K562 (cell line): ENCODE measurements at regions not wholly inside any gene's neighbourhood (a gene's known extent, or its start where the extent isn't known, plus 50 kb on each side); places are given as distances from the start of the nearest gene placed in this dataset.

ENCODE experiments used
- ATAC-seq: fragments of 200-7000 bp; cut with Tn5 transposase; 3 replicates; pipeline ENCODE4 v1.9.1; 2020; ENCODE audit warnings: moderate library complexity
- BruUV-seq: library from RNA; stranded (reverse); fragments of 400-500 nt; replicated peaks from 2 replicates; lab custom pipeline; 2021; lab: Mats Ljungman, UMichigan
- CTCF ChIA-PET: fragments of 300-600 bp; formaldehyde crosslinking; extraction: SDS; loops from one replicate; lab custom pipeline; 2021; ENCODE audit warnings: low intra/inter-chr PET ratio; lab: Yijun Ruan, JAX
- POLR2A ChIA-PET: fragments of 300-600, 350-650 bp; sonication (Branson Sonifier 250); formaldehyde crosslinking; extraction: SDS; loops from one replicate; lab custom pipeline; 2021; ENCODE audit warnings: antibody characterized with exemption, inconsistent platforms; lab: Yijun Ruan, JAX
- DNase-seq, 4 experiments: peaks; one replicate each; pipeline versions ENCODE4 v3.0.0 to v3.0.0-alpha.2; 2011 to 2018; ENCODE audit warnings: low spot score in 3 of 4, mixed read lengths in 3 of 4; ENCODE audit errors: extremely low read depth in 1 of 4
- FAIRE-seq: peaks from 2 replicates; lab custom pipeline; 2011; peaks lifted over from hg19 to GRCh38; lab: Jason Lieb, UNC
- H2AFZ ChIP-seq: 2 replicates; pipeline ENCODE4 v1.6.0; 2011; ENCODE audit warnings: low read depth, low read length, control low read depth, inconsistent platforms
- H3K27ac ChIP-seq: fragments of 200-600 bp; 3 replicates; pipeline ENCODE4 v1.8.0; 2011; ENCODE audit warnings: low read depth, mild to moderate bottlenecking, control low read depth, inconsistent platforms, low read length, moderate library complexity, mixed read lengths; ENCODE audit errors: extremely low read depth
- H3K27me3 ChIP-seq, 2 experiments: fragments of 300-600 bp in 1 of 2; 2 replicates in 1 of 2; 3 replicates in 1 of 2; pipeline versions ENCODE4 v1.6.0 to v1.8.0; 2011; ENCODE audit warnings: inconsistent platforms in 2 of 2, low read length in 2 of 2, mild to moderate bottlenecking in 1 of 2, mixed read lengths in 1 of 2, moderate library complexity in 1 of 2; ENCODE audit not compliant: control insufficient read depth in 2 of 2, insufficient read depth in 2 of 2
- H3K36me3 ChIP-seq: fragments of 300-600 bp; 3 replicates; pipeline ENCODE4 v1.8.0; 2011; ENCODE audit warnings: mild to moderate bottlenecking, low read length, inconsistent platforms; ENCODE audit not compliant: control insufficient read depth, insufficient read depth
- H3K4me1 ChIP-seq, 2 experiments: fragments of 200-600 bp in 1 of 2; replicated peaks in 1 of 2; 2 replicates in 1 of 2; 3 replicates in 1 of 2; pipeline versions ENCODE4 v1.5.1 to v1.8.0; 2011; ENCODE audit warnings: inconsistent platforms in 2 of 2, low read length in 2 of 2, mild to moderate bottlenecking in 1 of 2, mixed read lengths in 1 of 2, moderate library complexity in 1 of 2; ENCODE audit not compliant: control insufficient read depth in 2 of 2, insufficient read depth in 2 of 2
- H3K4me2 ChIP-seq: 2 replicates; pipeline ENCODE4 v1.6.1; 2011; ENCODE audit warnings: low read length, control low read depth, inconsistent platforms, mixed read lengths; ENCODE audit not compliant: insufficient read depth
- H3K4me3 ChIP-seq: fragments of 200-600 bp; sonication (generic), shearing (Covaris generic); 2 replicates; pipeline ENCODE4 v1.5.1; 2016; ENCODE audit warnings: control low read depth, inconsistent platforms
- H3K79me2 ChIP-seq: fragments of 200-600 bp; 3 replicates; pipeline ENCODE4 v1.8.0; 2011; ENCODE audit warnings: low read length, inconsistent platforms; ENCODE audit not compliant: control insufficient read depth, insufficient read depth
- H3K9ac ChIP-seq, 2 experiments: 2 replicates each; pipeline versions ENCODE4 v1.6.0 to v1.6.1; 2011; ENCODE audit warnings: low read depth in 2 of 2, low read length in 2 of 2, control low read depth in 1 of 2, inconsistent platforms in 1 of 2, mild to moderate bottlenecking in 1 of 2, mixed read lengths in 1 of 2; ENCODE audit not compliant: insufficient read depth in 1 of 2
- H3K9me1 ChIP-seq: one replicate; pipeline ENCODE4 v1.6.0; 2011; ENCODE audit warnings: inconsistent platforms, mild to moderate bottlenecking, low read length, moderate library complexity; ENCODE audit not compliant: control insufficient read depth, insufficient read depth
- H3K9me3 ChIP-seq: replicated peaks from 2 replicates; pipeline ENCODE4 v1.5.1; 2011; ENCODE audit warnings: low read depth, low read length, inconsistent platforms; ENCODE audit not compliant: control insufficient read depth, insufficient read depth
- H4K20me1 ChIP-seq: replicated peaks from 2 replicates; pipeline ENCODE4 v1.6.1; 2011; ENCODE audit warnings: low read length, inconsistent platforms, mixed read lengths; ENCODE audit not compliant: control insufficient read depth, insufficient read depth
- ATF7 ChIP-seq: fragments of 450-650 bp; IDR thresholded peaks from 2 replicates; pipeline ENCODE4 v1.7.1; 2014; ENCODE audit warnings: mild to moderate bottlenecking, moderate library complexity
- NR2F6 ChIP-seq: fragments of 450-650 bp; formaldehyde crosslinking; IDR thresholded peaks from 2 replicates; pipeline ENCODE4 v1.4.0; 2020; ENCODE audit warnings: mild to moderate bottlenecking
- POLR2G ChIP-seq: fragments of 200-400 bp; formaldehyde crosslinking; IDR thresholded peaks from 2 replicates; pipeline ENCODE4 v1.6.1; 2017; ENCODE audit warnings: low read depth, mild to moderate bottlenecking, antibody characterized with exemption, low read length, moderate library complexity
- SPI1 ChIP-seq: IDR thresholded peaks from 2 replicates; pipeline ENCODE4 v1.6.1; 2011; ENCODE audit warnings: low read depth, low read length, control low read depth, borderline replicate concordance
- ZZZ3 ChIP-seq: fragments of 450-650 bp; IDR thresholded peaks from 2 replicates; pipeline ENCODE4 v1.6.1; 2016; ENCODE audit warnings: antibody characterized with exemption, mild to moderate bottlenecking, moderate library complexity
- WGBS: fragments of 100-300 bp; shearing (Covaris generic); methylation state at CpG from one replicate; pipeline ENCODE4 v1.1.6; 2016; ENCODE audit warnings: low coverage, mixed read lengths; ENCODE audit not compliant: insufficient coverage; ENCODE audit errors: missing lambda C conversion rate; 5-methylcytosine and 5-hydroxymethylcytosine counted together
- in situ Hi-C: fragments of 300-500 bp; cut with MboI; formaldehyde crosslinking; loops from 4 replicates; pipeline ENCODE4 v1.15.0; 2018; ENCODE audit warnings: inconsistent platforms, mixed read lengths
- intact Hi-C: fragments of 100-400 bp; cut with micrococcal nuclease; formaldehyde crosslinking; loops from 2 replicates; pipeline ENCODE4 v1.14.2; 2022
- TF ChIP-seq, protein P1 (sequence below): fragments of 450-650 bp; formaldehyde crosslinking; IDR thresholded peaks from 2 replicates; pipeline ENCODE4 v1.4.0; 2020; ENCODE audit warnings: mild to moderate bottlenecking, mixed read lengths
- TF ChIP-seq, protein P2 (sequence below): fragments of 450-650 bp; IDR thresholded peaks from 2 replicates; pipeline ENCODE4 v1.6.1; 2017; ENCODE audit warnings: antibody characterized with exemption, mild to moderate bottlenecking
- TF ChIP-seq, protein P3 (sequence below): fragments of 250-450 bp; sonication (Bioruptor Pico); IDR thresholded peaks from 2 replicates; pipeline ENCODE4 v1.8.0; 2021; ENCODE audit warnings: borderline replicate concordance, mild to moderate bottlenecking, moderate library complexity; ENCODE audit not compliant: poor library complexity, severe bottlenecking

DNA sequence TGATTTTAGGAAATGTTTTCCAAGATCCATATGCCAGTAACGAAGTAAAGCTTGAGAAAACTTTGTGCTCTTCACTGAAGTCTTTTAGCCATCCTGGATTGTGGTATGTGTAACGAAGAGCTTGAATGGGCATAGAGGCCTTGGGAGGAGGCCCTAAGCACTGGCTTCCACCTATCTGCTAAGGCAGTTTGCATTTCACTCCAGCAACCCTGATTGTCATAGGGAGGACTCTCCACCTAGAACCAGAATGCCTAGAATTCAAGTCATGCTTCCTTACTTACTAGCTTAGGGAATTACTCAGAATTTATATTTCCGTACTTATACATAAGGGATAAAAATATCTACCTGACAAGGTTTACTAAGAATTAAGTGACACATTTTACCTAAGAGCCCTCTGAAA lies 451.5 kb downstream of the FBXO15 start:
- H3K9me3 ChIP-seq: no peaks in the 10 kb centered on the region

More for the DNA sequence above, 451.5 kb downstream of the FBXO15 start:
- Histone ChIP-seq H3K4me3 (no peak overlapping the region), H3K27me3 (no peaks in the 10 kb centered on the region), H3K9me1 (no peaks in the 10 kb centered on the region), H3K27ac (no peak overlapping the region), H4K20me1 (no peaks in the 10 kb centered on the region), H3K36me3 (no peaks in the 10 kb centered on the region), H2AFZ (no peak overlapping the region), H3K4me2 (no peak overlapping the region), H3K4me1 (no peaks in the 10 kb centered on the region), H3K9ac (no peak overlapping the region), H3K79me2 (no peaks in the 10 kb centered on the region)
- FAIRE-seq (no peak), DNase-seq (no peak), ATAC-seq (no peak)
- no TSS peak for BruUV-seq
- ChIA-PET POLR2A (no interaction called here), CTCF (no interaction called here)
- TF ChIP-seq POLR2G (no peak), ZZZ3 (no peak), NR2F6 (CRISPR knock-in tag) (no peak), ATF7 (no peak), SPI1 (no peak)
- TF ChIP-seq, protein P1, sequence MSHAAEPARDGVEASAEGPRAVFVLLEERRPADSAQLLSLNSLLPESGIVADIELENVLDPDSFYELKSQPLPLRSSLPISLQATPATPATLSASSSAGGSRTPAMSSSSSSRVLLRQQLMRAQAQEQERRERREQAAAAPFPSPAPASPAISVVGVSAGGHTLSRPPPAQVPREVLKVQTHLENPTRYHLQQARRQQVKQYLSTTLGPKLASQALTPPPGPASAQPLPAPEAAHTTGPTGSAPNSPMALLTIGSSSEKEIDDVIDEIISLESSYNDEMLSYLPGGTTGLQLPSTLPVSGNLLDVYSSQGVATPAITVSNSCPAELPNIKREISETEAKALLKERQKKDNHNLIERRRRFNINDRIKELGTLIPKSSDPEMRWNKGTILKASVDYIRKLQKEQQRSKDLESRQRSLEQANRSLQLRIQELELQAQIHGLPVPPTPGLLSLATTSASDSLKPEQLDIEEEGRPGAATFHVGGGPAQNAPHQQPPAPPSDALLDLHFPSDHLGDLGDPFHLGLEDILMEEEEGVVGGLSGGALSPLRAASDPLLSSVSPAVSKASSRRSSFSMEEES: no peak
- TF ChIP-seq, protein P2, sequence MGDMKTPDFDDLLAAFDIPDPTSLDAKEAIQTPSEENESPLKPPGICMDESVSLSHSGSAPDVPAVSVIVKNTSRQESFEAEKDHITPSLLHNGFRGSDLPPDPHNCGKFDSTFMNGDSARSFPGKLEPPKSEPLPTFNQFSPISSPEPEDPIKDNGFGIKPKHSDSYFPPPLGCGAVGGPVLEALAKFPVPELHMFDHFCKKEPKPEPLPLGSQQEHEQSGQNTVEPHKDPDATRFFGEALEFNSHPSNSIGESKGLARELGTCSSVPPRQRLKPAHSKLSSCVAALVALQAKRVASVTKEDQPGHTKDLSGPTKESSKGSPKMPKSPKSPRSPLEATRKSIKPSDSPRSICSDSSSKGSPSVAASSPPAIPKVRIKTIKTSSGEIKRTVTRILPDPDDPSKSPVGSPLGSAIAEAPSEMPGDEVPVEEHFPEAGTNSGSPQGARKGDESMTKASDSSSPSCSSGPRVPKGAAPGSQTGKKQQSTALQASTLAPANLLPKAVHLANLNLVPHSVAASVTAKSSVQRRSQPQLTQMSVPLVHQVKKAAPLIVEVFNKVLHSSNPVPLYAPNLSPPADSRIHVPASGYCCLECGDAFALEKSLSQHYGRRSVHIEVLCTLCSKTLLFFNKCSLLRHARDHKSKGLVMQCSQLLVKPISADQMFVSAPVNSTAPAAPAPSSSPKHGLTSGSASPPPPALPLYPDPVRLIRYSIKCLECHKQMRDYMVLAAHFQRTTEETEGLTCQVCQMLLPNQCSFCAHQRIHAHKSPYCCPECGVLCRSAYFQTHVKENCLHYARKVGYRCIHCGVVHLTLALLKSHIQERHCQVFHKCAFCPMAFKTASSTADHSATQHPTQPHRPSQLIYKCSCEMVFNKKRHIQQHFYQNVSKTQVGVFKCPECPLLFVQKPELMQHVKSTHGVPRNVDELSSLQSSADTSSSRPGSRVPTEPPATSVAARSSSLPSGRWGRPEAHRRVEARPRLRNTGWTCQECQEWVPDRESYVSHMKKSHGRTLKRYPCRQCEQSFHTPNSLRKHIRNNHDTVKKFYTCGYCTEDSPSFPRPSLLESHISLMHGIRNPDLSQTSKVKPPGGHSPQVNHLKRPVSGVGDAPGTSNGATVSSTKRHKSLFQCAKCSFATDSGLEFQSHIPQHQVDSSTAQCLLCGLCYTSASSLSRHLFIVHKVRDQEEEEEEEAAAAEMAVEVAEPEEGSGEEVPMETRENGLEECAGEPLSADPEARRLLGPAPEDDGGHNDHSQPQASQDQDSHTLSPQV: no peak
- TF ChIP-seq, protein P3, sequence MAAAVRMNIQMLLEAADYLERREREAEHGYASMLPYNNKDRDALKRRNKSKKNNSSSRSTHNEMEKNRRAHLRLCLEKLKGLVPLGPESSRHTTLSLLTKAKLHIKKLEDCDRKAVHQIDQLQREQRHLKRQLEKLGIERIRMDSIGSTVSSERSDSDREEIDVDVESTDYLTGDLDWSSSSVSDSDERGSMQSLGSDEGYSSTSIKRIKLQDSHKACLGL: no peak
- 3% methylated on average over 3 of the region's 3 CpGs for WGBS
- in situ Hi-C loops: no loop called here
- intact Hi-C loops: no loop called here
